H9 (cell line): ENCODE measurements at regions not wholly inside any gene's neighbourhood (a gene's known extent, or its start where the extent isn't known, plus 50 kb on each side); places are given as distances from the start of the nearest gene placed in this dataset.

Source experiments
- DNase-seq: peaks from one replicate; pipeline ENCODE4 v3.0.0-alpha.2; 2017
- H2AFZ ChIP-seq: one replicate; pipeline ENCODE4 v1.6.1; 2013; ENCODE audit warnings: mild to moderate bottlenecking, low read length, control low read depth, moderate library complexity
- H2AK5ac ChIP-seq: 2 replicates; pipeline ENCODE4 v1.6.1; 2013; ENCODE audit warnings: low read length, control low read depth, mixed read lengths; ENCODE audit not compliant: insufficient read length
- H2BK120ac ChIP-seq: one replicate; pipeline ENCODE4 v1.6.1; 2013; ENCODE audit warnings: low read depth, mild to moderate bottlenecking, low read length, control low read depth, inconsistent platforms; ENCODE audit not compliant: poor library complexity, severe bottlenecking
- H2BK12ac ChIP-seq: 2 replicates; pipeline ENCODE4 v1.6.1; 2013; ENCODE audit warnings: low read length, control low read depth, mixed read lengths, low read depth; ENCODE audit not compliant: insufficient read length
- H2BK15ac ChIP-seq: 2 replicates; pipeline ENCODE4 v1.6.1; 2013; ENCODE audit warnings: low read depth, low read length, control low read depth
- H2BK20ac ChIP-seq: one replicate; pipeline ENCODE4 v1.6.1; 2013; ENCODE audit warnings: low read depth, mild to moderate bottlenecking, low read length, control low read depth, inconsistent platforms; ENCODE audit not compliant: poor library complexity, severe bottlenecking
- H2BK5ac ChIP-seq: 2 replicates; pipeline ENCODE4 v1.6.1; 2013; ENCODE audit warnings: low read length, control low read depth, mixed read lengths; ENCODE audit not compliant: insufficient read length
- H3K14ac ChIP-seq: 2 replicates; pipeline ENCODE4 v1.6.1; 2013; ENCODE audit warnings: low read length, control low read depth; ENCODE audit not compliant: insufficient read depth
- H3K18ac ChIP-seq: 2 replicates; pipeline ENCODE4 v1.6.1; 2013; ENCODE audit warnings: low read depth, mild to moderate bottlenecking, mixed read lengths, low read length, control low read depth; ENCODE audit not compliant: insufficient read length
- H3K23ac ChIP-seq: 2 replicates; pipeline ENCODE4 v1.6.1; 2013; ENCODE audit warnings: low read length, control low read depth, mixed read lengths, low read depth; ENCODE audit not compliant: insufficient read length
- H3K23me2 ChIP-seq: 2 replicates; pipeline ENCODE4 v1.6.1; 2013; ENCODE audit warnings: low read depth, mild to moderate bottlenecking, mixed read lengths, low read length, control low read depth; ENCODE audit not compliant: insufficient read length, poor library complexity, severe bottlenecking
- H3K27ac ChIP-seq: 2 replicates; pipeline ENCODE4 v1.5.1; 2013; ENCODE audit warnings: low read length, control low read depth, mixed read lengths, low read depth; ENCODE audit not compliant: insufficient read length
- H3K27me3 ChIP-seq: 2 replicates; pipeline ENCODE4 v1.6.1; 2013; ENCODE audit warnings: low read length, control low read depth, inconsistent platforms; ENCODE audit not compliant: insufficient read depth
- H3K4ac ChIP-seq: 2 replicates; pipeline ENCODE4 v1.6.1; 2013; ENCODE audit warnings: low read depth, mild to moderate bottlenecking, control low read depth, inconsistent platforms, low read length, moderate library complexity
- H3K4me1 ChIP-seq: 2 replicates; pipeline ENCODE4 v1.6.1; 2013; ENCODE audit warnings: low read length, control low read depth, inconsistent platforms; ENCODE audit not compliant: insufficient read depth
- H3K4me2 ChIP-seq: 2 replicates; pipeline ENCODE4 v1.6.1; 2013; ENCODE audit warnings: low read length, control low read depth, mixed read lengths; ENCODE audit not compliant: insufficient read length, insufficient read depth
- H3K56ac ChIP-seq: 2 replicates; pipeline ENCODE4 v1.6.1; 2013; ENCODE audit warnings: low read depth, mild to moderate bottlenecking, mixed read lengths, low read length, control low read depth; ENCODE audit not compliant: insufficient read length
- H3K79me1 ChIP-seq: 2 replicates; pipeline ENCODE4 v1.6.1; 2013; ENCODE audit warnings: low read depth, mild to moderate bottlenecking, moderate library complexity, low read length, control low read depth, inconsistent platforms; ENCODE audit not compliant: insufficient read depth, poor library complexity, severe bottlenecking
- H3K79me2 ChIP-seq: 2 replicates; pipeline ENCODE4 v1.6.1; 2013; ENCODE audit warnings: low read length, control low read depth, inconsistent platforms; ENCODE audit not compliant: insufficient read depth
- H3K9ac ChIP-seq: 2 replicates; pipeline ENCODE4 v1.6.1; 2013; ENCODE audit warnings: low read length, control low read depth, mixed read lengths; ENCODE audit not compliant: insufficient read length; ENCODE audit errors: extremely low read depth
- H3K9me3 ChIP-seq: one replicate; pipeline ENCODE4 v1.6.1; 2013; ENCODE audit warnings: low read depth, low read length, inconsistent platforms; ENCODE audit not compliant: control insufficient read depth
- H3T11ph ChIP-seq: one replicate; pipeline ENCODE4 v1.6.1; 2013; ENCODE audit warnings: mild to moderate bottlenecking, low read length, control low read depth, inconsistent platforms
- H4K20me1 ChIP-seq: one replicate; pipeline ENCODE4 v1.6.1; 2013; ENCODE audit not compliant: control insufficient read depth, insufficient read length, insufficient read depth
- H4K5ac ChIP-seq: 2 replicates; pipeline ENCODE4 v1.6.1; 2013; ENCODE audit warnings: low read depth, mild to moderate bottlenecking, mixed read lengths, low read length, control low read depth; ENCODE audit not compliant: insufficient read length
- H4K8ac ChIP-seq: replicated peaks from 2 replicates; pipeline ENCODE4 v1.6.1; 2013; ENCODE audit warnings: low read length, control low read depth, mixed read lengths, low read depth; ENCODE audit not compliant: insufficient read length
- H4K91ac ChIP-seq: 2 replicates; pipeline ENCODE4 v1.6.1; 2013; ENCODE audit warnings: low read depth, mild to moderate bottlenecking, moderate library complexity, mixed read lengths, low read length, control low read depth; ENCODE audit not compliant: insufficient read length
- H3K27ac Mint-ChIP-seq, 3 experiments: 2 replicates in 2 of 3; 3 replicates in 1 of 3; pipeline ENCODE4 v1.8.0; 2020 to 2021; ENCODE audit warnings: mixed read lengths in 3 of 3, mild to moderate bottlenecking in 1 of 3, moderate library complexity in 1 of 3
- H3K27me3 Mint-ChIP-seq: 2 replicates; pipeline ENCODE4 v1.8.0; 2021; ENCODE audit warnings: low read depth, mild to moderate bottlenecking, moderate library complexity, mixed read lengths
- H3K36me3 Mint-ChIP-seq, 3 experiments: 2 replicates in 2 of 3; 3 replicates in 1 of 3; pipeline ENCODE4 v1.8.0; 2020 to 2021; ENCODE audit warnings: low read depth in 3 of 3, mixed read lengths in 3 of 3; ENCODE audit not compliant: insufficient read depth in 1 of 3
- H3K4me1 Mint-ChIP-seq, 2 experiments: 2 replicates each; pipeline ENCODE4 v1.8.0; 2020; ENCODE audit warnings: mixed read lengths in 2 of 2
- H3K4me3 Mint-ChIP-seq, 2 experiments: 2 replicates in 1 of 2; 3 replicates in 1 of 2; pipeline ENCODE4 v1.8.0; 2020 to 2021; ENCODE audit warnings: mild to moderate bottlenecking in 2 of 2, mixed read lengths in 2 of 2, moderate library complexity in 1 of 2
- H3K9me3 Mint-ChIP-seq, 2 experiments: 2 replicates in 1 of 2; 3 replicates in 1 of 2; pipeline ENCODE4 v1.8.0; 2020; ENCODE audit warnings: mild to moderate bottlenecking in 2 of 2, mixed read lengths in 2 of 2, moderate library complexity in 1 of 2
- CTCF ChIP-seq: fragments of 200-600 bp; sonication (generic); conservative IDR thresholded peaks from 3 replicates; pipeline ENCODE4 v1.8.0; 2021; ENCODE audit warnings: antibody characterized with exemption, mild to moderate bottlenecking
- WGBS: extraction: QIAGEN DNeasy Blood & Tissue Kit; methylation state at CpG from one replicate; pipeline ENCODE4 v1.1.7; 2013; ENCODE audit warnings: missing lambda C conversion rate, low lambda C conversion rate, mixed read lengths; ENCODE audit not compliant: insufficient read length; ENCODE audit errors: extremely low coverage; 5-methylcytosine and 5-hydroxymethylcytosine counted together

GRCh38 chr2:65599693-65600092 is 167.3 kb upstream of the SPRED2 start:
- H2BK20ac ChIP-seq, result no peak overlapping the region
- no CpG with 5 or more reads among the region's 6 CpGs for WGBS

More at GRCh38 chr2:65599693-65600092, 167.3 kb upstream of the SPRED2 start:
- Histone ChIP-seq H3K23ac (no peak overlapping the region), H2BK5ac (no peak overlapping the region), H3T11ph (no peak overlapping the region), H4K8ac (no peak overlapping the region), H4K5ac (no peak overlapping the region), H2AK5ac (no peak overlapping the region), H3K56ac (no peak overlapping the region), H3K27ac (no peak overlapping the region), H4K20me1 (no peaks in the 10 kb centered on the region), H4K91ac (no peak overlapping the region), H2BK120ac (no peak overlapping the region), H3K4me2 (no peak overlapping the region), H3K23me2 (no peaks in the 10 kb centered on the region), H2BK12ac (no peak overlapping the region), H2BK15ac (no peak overlapping the region), H3K14ac (no peak overlapping the region), H3K79me2 (no peaks in the 10 kb centered on the region), H3K79me1 (no peaks in the 10 kb centered on the region), H3K9ac (no peak overlapping the region), H3K9me3 (no peaks in the 10 kb centered on the region), H3K4ac (no peak overlapping the region), H3K18ac (no peak overlapping the region), H3K4me1 (no peaks in the 10 kb centered on the region), H3K27me3 (no peaks in the 10 kb centered on the region), H2AFZ (no peak overlapping the region)
- Mint-ChIP-seq H3K27me3 (no peaks in the 10 kb centered on the region; the same call in none of the 2 replicates), H3K4me3 (no peak overlapping the region), H3K27ac (no peak overlapping the region; a peak in 1 of 7 replicates), H3K36me3 (peaks cover 4 to 8% (median 7%) of the 10 kb centered on the region in 3 experiments; a peak in 6 of 7 replicates), H3K4me1 (0 out of 4 replicates have a peak, but pooled peaks cover 0 to 3% of the 10 kb centered on the region in 2 experiments), H3K9me3 (peaks cover 8 to 9% of the 10 kb centered on the region in 2 experiments; a peak in 4 of 5 replicates)
- DNase-seq, result no peak
- TF ChIP-seq CTCF, result no peak
